IgD-negative memory B cell (primary cell): ENCODE measurements at regions not wholly inside any gene's neighbourhood (a gene's known extent, or its start where the extent isn't known, plus 50 kb on each side); places are given as distances from the start of the nearest gene placed in this dataset.

Experiments used
- H3K27ac Mint-ChIP-seq, 3 donors: one replicate each; pipeline ENCODE4 v1.8.0; 2020 to 2022; ENCODE audit warnings: mild to moderate bottlenecking in 3 of 3, mixed read lengths in 3 of 3, moderate library complexity in 1 of 3
- H3K27me3 Mint-ChIP-seq: one replicate; pipeline ENCODE4 v1.8.0; 2021; ENCODE audit warnings: mixed read lengths
- H3K36me3 Mint-ChIP-seq: one replicate; pipeline ENCODE4 v1.8.0; 2020; ENCODE audit warnings: mild to moderate bottlenecking, mixed read lengths
- H3K4me1 Mint-ChIP-seq, 3 donors: one replicate each; pipeline ENCODE4 v1.8.0; 2020 to 2022; ENCODE audit warnings: mixed read lengths in 3 of 3, mild to moderate bottlenecking in 1 of 3
- H3K4me3 Mint-ChIP-seq, 4 donors: one replicate each; pipeline ENCODE4 v1.8.0; 2020 to 2022; ENCODE audit warnings: mild to moderate bottlenecking in 4 of 4, mixed read lengths in 4 of 4, moderate library complexity in 3 of 4
- H3K9me3 Mint-ChIP-seq, 3 donors: one replicate each; pipeline ENCODE4 v1.8.0; 2020 to 2021; ENCODE audit warnings: mixed read lengths in 3 of 3, mild to moderate bottlenecking in 1 of 3

DNA sequence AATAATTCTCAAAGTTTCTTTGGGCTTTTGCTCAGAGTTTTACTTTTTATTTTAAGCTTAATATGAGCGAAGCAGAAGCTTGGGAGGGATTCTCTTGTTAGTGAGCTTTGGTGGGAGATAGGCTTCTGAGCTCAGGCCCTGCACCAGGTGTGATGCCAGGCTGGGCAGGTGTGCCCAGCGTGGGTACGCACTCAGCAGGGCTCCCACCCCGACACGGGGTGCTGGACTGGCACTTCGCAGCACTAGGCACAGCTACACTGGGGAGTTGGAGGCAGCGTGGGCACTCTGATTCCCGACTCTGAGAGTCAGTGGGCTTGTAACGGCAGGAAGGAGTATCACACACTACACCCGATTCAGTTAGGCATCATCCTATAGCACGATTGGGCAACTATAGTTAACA is 244.0 kb downstream of the KLF13 start:
- Mint-ChIP-seq H3K27me3 (peaks cover 4% of the 10 kb centered on the region), H3K27ac (no peak overlapping the region), H3K9me3 (peaks cover 0 to 7% (median 6%) of the 10 kb centered on the region in 3 donors), H3K4me3 (no peak overlapping the region), H3K36me3 (peaks cover 9% of the 10 kb centered on the region), H3K4me1 (no peaks in the 10 kb centered on the region)

DNA sequence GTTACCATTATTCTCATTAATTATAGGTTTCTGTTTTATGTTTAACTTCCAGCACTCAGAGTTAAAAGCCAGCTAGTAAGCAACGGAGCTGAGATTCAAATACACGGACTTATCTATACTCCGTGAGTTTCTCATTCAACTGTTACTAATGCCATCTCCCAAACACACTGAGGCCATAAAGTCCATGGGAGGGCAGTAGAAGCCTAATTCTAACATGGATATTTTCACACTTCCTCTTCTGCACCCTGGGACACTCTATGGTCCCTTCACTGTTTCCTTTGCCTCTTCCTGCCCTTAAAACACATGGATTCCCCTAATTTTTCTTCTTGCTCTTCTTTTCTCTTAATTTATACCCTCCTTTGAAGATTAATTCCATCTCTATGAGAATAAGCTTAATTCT is 245.0 kb downstream of the KLF13 start:
- H3K4me1 Mint-ChIP-seq: no peaks in the 10 kb centered on the region
- H3K4me3 Mint-ChIP-seq: no peak overlapping the region
- H3K27me3 Mint-ChIP-seq: peaks cover 4% of the 10 kb centered on the region
- H3K27ac Mint-ChIP-seq: no peak overlapping the region
- peaks cover 9% of the 10 kb centered on the region for H3K36me3 Mint-ChIP-seq
- peaks cover 0 to 6% (median 4%) of the 10 kb centered on the region in 3 donors for H3K9me3 Mint-ChIP-seq

DNA sequence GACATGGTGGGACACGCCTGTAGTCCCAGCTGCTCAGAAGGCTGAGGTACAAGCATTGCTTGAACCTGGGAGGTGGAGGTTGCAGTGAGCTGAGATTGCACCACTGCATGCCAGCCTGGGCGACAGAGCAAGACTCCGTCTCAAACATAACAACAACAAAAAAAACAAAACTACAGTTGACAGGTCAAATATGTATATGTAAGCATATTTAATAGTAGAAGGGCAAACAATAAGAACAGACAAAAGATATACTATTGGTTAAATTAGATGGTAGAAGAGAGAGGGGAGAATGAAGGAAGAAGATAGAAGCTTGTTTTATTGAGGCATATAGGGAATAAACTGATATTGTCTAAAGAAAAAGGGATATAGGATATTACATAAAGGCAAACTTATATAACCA is 247.1 kb downstream of the KLF13 start:
- Mint-ChIP-seq H3K4me1 (no peaks in the 10 kb centered on the region), H3K36me3 (peaks cover 3% of the 10 kb centered on the region), H3K27me3 (peaks cover 8% of the 10 kb centered on the region), H3K9me3 (no peaks in the 10 kb centered on the region), H3K4me3 (no peak overlapping the region), H3K27ac (no peak overlapping the region)

DNA sequence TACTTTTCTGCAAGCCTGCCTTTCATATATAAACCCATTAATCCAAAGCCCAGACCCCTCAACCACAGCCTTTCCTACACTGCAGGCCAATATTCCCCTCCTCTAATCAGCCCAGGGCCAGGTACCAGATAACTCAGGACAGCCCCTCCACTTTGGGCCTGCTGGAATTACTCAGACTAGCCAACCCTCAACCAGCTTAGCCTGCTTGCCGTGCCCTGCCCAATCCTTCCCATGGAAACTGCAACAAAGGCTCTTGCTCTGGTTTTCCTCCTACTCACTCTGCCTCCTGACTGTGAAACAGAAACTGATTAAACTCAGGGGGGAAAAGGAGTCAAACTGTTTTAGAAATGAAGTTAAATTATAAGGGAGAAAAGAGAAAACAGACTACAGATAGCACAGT is 248.1 kb downstream of the KLF13 start:
- peaks cover 3% of the 10 kb centered on the region for H3K36me3 Mint-ChIP-seq
- H3K9me3 Mint-ChIP-seq: peaks cover 0 to 2% (median under 1%) of the 10 kb centered on the region in 3 donors
- H3K27me3 Mint-ChIP-seq: peaks cover 8% of the 10 kb centered on the region
- H3K4me3 Mint-ChIP-seq: no peak overlapping the region
- H3K27ac Mint-ChIP-seq: no peak overlapping the region
- H3K4me1 Mint-ChIP-seq: no peaks in the 10 kb centered on the region

DNA sequence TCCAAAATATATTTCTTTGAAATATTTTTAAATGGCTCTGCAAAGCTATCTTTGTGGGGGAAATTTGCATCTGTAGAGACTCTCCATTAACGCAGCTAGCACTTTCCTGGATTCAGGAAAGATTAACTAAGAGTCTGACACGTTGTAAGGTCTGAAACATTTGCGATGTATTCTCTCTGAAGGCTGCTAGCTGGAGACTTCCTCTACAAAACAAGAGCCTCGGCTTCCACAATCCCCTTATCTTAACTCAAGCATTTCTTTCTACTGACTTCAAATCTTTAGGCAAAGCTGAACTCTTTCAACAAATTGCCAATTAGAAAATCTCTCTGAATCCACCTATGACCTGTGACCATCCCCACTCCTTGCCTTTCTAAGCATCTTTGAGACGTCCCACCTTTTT is 250.5 kb downstream of the KLF13 start:
- Mint-ChIP-seq H3K4me3 (no peak overlapping the region), H3K9me3 (peaks cover 5 to 16% (median 5%) of the 10 kb centered on the region in 3 donors), H3K27me3 (peaks cover 6% of the 10 kb centered on the region), H3K36me3 (peaks cover 2% of the 10 kb centered on the region), H3K27ac (no peak overlapping the region), H3K4me1 (no peaks in the 10 kb centered on the region)

DNA sequence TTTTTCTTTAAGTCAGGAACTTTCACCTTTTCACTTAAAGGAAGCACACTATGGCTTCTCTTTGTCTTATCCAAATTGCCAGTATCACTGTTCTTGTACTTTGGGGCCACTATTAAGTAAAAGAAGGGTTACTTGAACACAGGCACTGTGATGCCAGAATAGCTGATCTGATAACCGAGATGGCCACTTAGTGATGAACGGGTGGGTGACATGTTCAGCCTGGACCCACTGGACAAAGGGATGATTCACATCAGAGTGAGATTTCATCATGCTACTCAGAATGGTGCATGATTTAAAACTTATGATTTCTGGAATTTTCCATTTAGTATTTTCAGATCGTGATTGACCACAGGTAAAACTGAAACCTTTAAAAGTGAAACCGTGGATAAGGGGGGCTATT is 252.6 kb downstream of the KLF13 start:
- H3K4me3 Mint-ChIP-seq: peak overlapping the region in 1 of 4 donors; percentile 39
- no peak overlapping the region for H3K27ac Mint-ChIP-seq
- no peaks in the 10 kb centered on the region for H3K4me1 Mint-ChIP-seq
- H3K27me3 Mint-ChIP-seq: peaks cover 4% of the 10 kb centered on the region
- H3K9me3 Mint-ChIP-seq: peaks cover 5 to 24% (median 16%) of the 10 kb centered on the region in 3 donors
- H3K36me3 Mint-ChIP-seq: peaks cover 2% of the 10 kb centered on the region

DNA sequence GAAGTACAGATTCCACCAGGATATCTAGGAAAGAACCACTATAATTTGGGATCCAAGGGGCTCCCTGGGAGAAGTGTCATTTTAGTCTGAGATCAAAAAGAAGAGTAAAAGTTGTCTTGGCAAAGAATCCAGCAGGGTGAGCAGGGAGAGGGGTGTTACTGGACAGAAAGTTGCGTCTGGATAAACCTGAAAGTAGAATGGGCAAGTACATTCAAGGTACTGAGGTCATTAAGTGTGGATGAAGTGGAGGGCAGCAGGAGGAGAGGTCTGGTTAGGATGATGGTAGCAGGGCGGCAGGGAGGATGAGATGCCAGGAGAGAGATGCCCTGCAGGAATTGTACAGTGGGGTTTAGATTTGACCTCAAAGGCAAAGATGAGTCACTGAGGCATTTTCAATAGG is 253.3 kb downstream of the KLF13 start:
- Mint-ChIP-seq H3K27me3 (peaks cover 4% of the 10 kb centered on the region), H3K36me3 (peaks cover 2% of the 10 kb centered on the region), H3K9me3 (peaks cover 5 to 24% (median 16%) of the 10 kb centered on the region in 3 donors), H3K4me3 (no peak overlapping the region), H3K4me1 (no peaks in the 10 kb centered on the region), H3K27ac (no peak overlapping the region)

DNA sequence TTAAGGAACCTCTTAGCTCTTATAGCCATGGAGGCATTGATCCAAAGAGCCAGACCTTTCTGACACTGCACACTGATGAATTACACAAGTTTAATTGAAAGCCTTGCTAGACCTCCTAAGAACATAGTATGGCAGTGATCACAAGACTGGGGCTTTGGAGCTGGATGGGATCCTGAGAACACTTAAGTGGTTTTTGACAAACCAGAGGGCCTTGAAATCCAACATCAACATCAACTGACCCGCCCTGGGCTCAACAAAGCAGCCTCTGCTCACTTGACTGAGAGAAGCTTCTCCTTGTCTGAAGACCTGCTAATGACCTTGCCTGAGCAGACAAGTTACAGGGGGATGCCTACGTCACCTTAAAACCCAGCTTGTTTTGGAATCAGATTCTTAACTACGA is 257.6 kb downstream of the KLF13 start:
- no peak overlapping the region for H3K4me3 Mint-ChIP-seq
- H3K36me3 Mint-ChIP-seq: no peaks in the 10 kb centered on the region
- peaks cover 0 to 1% (median 0%) of the 10 kb centered on the region in 3 donors for H3K4me1 Mint-ChIP-seq
- peaks cover 5 to 28% (median 14%) of the 10 kb centered on the region in 3 donors for H3K9me3 Mint-ChIP-seq
- peaks cover 10% of the 10 kb centered on the region for H3K27me3 Mint-ChIP-seq
- no peak overlapping the region for H3K27ac Mint-ChIP-seq

DNA sequence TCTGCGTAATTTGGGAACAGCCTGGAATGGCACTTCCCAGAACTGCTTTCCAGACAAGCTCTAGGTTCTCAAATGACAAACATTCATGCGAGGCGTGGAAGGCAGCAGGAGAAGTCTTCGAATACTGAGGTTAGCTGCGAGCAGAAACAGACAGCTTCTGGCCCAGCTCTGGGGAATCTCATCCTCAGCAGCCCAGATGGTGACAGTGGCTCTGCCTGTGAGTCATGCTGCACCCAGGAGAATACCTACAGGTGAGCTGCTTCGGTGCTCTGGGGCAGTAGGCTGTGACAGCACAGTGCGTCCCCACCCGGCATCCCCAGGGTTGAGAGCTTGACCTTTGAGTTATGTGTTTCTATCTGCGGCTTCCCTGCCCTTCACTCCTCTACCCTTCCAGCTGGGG is 258.6 kb downstream of the KLF13 start:
- peaks cover 0 to 1% (median 0%) of the 10 kb centered on the region in 3 donors for H3K4me1 Mint-ChIP-seq
- H3K4me3 Mint-ChIP-seq: no peak overlapping the region
- H3K9me3 Mint-ChIP-seq: peaks cover 2 to 23% (median 14%) of the 10 kb centered on the region in 3 donors
- H3K27me3 Mint-ChIP-seq: peaks cover 10% of the 10 kb centered on the region
- H3K36me3 Mint-ChIP-seq: no peaks in the 10 kb centered on the region
- no peak overlapping the region for H3K27ac Mint-ChIP-seq

DNA sequence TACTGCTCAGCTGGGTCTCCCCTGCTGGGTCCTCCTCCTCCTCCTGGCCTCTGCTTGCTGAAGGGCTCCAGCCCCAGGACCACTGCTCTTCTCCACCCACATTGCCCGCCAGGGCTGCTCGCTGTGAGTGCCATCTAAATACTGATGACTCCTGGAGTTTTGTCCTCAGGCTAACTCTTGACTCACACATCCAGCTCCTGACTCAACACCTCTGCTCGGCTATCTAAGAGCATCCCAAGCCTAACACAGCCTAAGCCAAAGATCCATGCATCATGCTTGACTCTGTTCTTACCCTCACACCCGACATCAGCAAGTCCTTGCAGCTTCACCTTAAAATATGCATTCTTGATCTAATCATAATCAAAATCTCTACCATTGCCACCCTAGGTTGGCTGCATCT is 260.2 kb downstream of the KLF13 start:
- Mint-ChIP-seq H3K36me3 (no peaks in the 10 kb centered on the region), H3K27ac (no peak overlapping the region), H3K4me1 (peaks cover 0 to 1% (median 0%) of the 10 kb centered on the region in 3 donors), H3K9me3 (peaks cover 2 to 14% (median 13%) of the 10 kb centered on the region in 3 donors), H3K4me3 (no peak overlapping the region), H3K27me3 (peaks cover 16% of the 10 kb centered on the region)

DNA sequence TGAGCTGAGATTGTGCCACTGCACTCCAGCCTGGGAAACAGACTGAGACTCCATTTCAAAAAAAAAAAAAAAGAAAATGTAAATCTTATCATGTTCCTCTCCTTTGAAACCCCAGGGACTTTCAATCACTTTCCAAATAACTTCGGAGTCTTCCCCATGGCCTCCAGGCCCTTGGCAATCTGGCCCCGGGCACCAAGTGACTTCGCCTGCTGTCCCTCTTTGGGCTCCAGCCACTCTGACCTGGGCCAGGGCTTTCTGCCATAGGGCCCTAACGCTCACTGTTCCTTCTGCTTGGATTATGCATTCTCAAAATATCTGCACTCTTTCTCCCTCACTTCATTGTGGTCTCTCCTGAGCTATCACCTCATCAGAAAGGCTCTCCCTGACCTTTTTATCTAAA is 260.9 kb downstream of the KLF13 start:
- Mint-ChIP-seq H3K4me1 (peaks cover 0 to 1% (median 0%) of the 10 kb centered on the region in 3 donors), H3K36me3 (no peaks in the 10 kb centered on the region), H3K27me3 (peaks cover 16% of the 10 kb centered on the region), H3K27ac (no peak overlapping the region), H3K9me3 (peaks cover 0 to 7% (median 6%) of the 10 kb centered on the region in 3 donors), H3K4me3 (no peak overlapping the region)

DNA sequence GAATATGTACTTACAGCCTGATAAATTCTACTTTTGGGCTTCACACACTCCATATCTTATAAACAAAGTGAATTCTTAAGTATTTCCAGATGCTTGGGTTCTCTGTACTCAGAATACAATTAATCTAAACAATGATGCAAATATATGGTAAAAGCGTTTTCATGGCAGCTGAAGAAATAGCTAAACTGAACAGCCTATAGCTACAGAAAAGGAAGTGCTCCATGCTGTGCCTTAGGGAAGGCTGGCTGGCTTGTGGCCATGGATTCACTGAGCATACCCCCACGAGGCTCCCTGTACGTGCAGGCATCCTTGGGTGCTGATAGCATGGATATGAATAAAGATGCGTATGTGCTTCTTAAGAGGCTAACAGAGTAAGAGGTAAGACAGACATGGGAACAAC is 264.0 kb downstream of the KLF13 start:
- Mint-ChIP-seq H3K4me3 (no peak overlapping the region), H3K27me3 (peaks cover 13% of the 10 kb centered on the region), H3K9me3 (peaks cover 0 to 3% (median 0%) of the 10 kb centered on the region in 3 donors), H3K4me1 (peaks cover 0 to 1% (median 0%) of the 10 kb centered on the region in 3 donors), H3K27ac (no peak overlapping the region), H3K36me3 (no peaks in the 10 kb centered on the region)

DNA sequence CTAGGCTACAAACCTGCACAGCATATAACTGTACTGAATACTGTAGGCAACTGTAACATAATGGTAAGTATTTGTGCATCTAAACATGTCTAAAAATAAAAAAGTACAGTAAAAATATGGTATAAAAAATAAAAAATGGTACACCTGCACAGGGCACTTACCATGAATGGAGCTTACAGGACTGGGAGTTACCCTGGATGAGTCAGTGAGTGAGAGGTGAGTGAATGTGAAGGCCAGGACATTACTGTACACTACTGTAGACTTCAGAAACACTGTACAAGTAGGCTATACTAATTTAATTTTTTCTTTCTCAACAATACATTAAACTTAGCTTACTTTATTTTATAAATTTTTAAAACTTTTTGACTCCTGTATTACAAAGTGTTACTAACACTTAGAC is 265.3 kb downstream of the KLF13 start:
- H3K27ac Mint-ChIP-seq: no peak overlapping the region
- H3K36me3 Mint-ChIP-seq: no peaks in the 10 kb centered on the region
- H3K9me3 Mint-ChIP-seq: peaks cover 0 to 3% (median 0%) of the 10 kb centered on the region in 3 donors
- H3K27me3 Mint-ChIP-seq: peaks cover 11% of the 10 kb centered on the region
- H3K4me1 Mint-ChIP-seq: peaks cover 0 to 1% (median 0%) of the 10 kb centered on the region in 3 donors
- no peak overlapping the region for H3K4me3 Mint-ChIP-seq

DNA sequence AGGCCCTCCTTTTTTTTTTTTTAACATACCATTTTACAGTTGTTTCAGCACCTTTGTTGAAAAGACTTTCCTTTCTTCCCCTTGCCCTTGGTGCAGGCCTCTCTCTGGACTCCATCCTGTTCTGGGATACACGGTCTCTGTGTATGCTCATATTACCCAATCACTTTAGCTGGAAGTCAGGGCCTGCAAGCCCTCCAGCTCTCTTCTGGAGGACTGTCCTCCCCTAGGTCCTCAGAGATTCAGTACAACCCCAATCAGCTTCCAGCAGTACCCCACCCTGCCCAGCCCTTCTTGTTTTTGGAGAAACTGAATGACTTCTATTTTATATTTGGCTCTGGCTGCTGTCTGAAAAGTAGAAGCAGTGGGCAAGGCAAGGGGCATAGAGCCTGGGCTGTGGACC is 270.8 kb downstream of the KLF13 start:
- H3K4me1 Mint-ChIP-seq: no peaks in the 10 kb centered on the region
- no peak overlapping the region for H3K27ac Mint-ChIP-seq
- no peaks in the 10 kb centered on the region for H3K36me3 Mint-ChIP-seq

DNA sequence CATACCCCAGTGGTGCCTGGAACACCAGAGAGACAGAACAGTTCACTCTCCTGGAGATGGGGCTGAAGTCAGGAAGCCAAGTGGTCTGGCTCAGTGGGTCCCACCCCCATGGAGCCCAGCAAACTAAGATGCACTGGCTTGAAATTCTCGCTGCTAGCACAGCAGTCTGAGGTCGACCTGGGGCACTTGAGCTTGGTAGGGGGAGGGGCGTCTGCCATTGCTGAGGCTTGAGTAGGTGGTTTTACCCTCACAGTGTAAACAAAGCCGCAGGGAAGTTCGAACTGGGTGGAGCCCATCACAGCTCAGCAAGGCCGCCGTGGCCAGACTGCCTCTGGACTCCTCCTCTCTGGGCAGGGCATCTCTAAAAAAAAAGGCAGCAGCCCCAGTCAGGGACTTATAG is 272.0 kb downstream of the KLF13 start:
- Mint-ChIP-seq H3K27me3 (peaks cover 5% of the 10 kb centered on the region), H3K4me1 (no peaks in the 10 kb centered on the region), H3K27ac (no peak overlapping the region), H3K36me3 (no peaks in the 10 kb centered on the region), H3K4me3 (no peak overlapping the region), H3K9me3 (peaks cover 0 to 5% (median 4%) of the 10 kb centered on the region in 3 donors)

More for the DNA sequence above, 270.8 kb downstream of the KLF13 start:
- Mint-ChIP-seq H3K27me3 (peaks cover 5% of the 10 kb centered on the region), H3K9me3 (no peaks in the 10 kb centered on the region), H3K4me3 (no peak overlapping the region)

DNA sequence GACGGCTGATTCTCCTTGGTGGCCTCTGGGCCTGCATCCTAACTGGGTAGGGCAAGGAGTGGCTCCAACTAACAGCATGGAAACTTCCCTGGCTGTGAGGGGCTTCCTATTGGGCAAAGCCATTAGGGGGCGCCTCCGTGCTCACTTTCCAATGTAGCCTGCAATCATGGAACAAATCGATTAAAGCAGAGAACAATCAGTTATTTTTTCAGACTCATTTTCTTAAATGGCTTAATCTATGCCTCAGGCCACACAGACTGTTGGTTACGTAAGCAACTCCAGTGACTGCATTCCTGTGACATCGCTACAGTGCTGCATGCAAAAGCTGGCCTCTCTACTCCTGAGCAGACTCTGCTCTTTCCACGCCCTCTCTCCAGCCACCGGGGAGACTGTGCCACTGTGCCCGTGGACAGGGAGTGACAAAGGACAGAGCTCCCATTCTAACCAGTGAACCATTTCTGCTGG is 278.9 kb downstream of the KLF13 start:
- Mint-ChIP-seq H3K4me1 (no peaks in the 10 kb centered on the region), H3K27me3 (peaks cover 8% of the 10 kb centered on the region), H3K36me3 (peaks cover 1% of the 10 kb centered on the region), H3K27ac (no peak overlapping the region), H3K4me3 (no peak overlapping the region), H3K9me3 (peaks cover 0 to 6% (median 4%) of the 10 kb centered on the region in 3 donors)
